ENCODE measurements at regions not wholly inside any gene's neighbourhood (a gene's known extent, or its start where the extent isn't known, plus 50 kb on each side); places are given as distances from the start of the nearest gene placed in this dataset.

DNA sequence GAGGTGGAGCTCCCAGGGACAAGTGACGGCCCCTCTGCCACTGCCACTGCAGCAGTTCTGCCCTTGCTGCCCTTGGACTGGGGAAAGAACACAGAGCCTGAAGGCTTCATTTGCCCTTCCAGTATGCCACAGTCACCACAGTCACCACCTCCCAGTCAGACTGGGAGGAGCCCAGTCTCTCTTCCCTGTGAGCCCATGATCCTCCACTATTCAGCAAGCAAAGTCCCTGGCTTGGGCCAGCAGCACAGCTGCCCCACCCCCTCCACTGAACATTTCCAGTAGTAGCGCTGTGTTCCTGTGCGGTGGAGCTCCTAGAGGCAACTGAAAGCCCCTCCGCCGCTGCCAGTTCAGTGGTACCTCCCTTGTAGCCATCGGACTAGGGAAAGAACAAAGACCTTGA, 329.4 kb downstream of the MAN2A1 start:
- no peak for TF ChIP-seq CTCF (IDR thresholded peaks at IDR 0.05; ENCODE audit: low read length)
- TF ChIP-seq EZH2 (IDR thresholded peaks at IDR 0.05; ENCODE audit: borderline replicate concordance, low read length): no peak
- Histone ChIP-seq H3K9me2 (ENCODE audit: low read depth, low read length) (no peaks in the 10 kb centered on the region), H3K36me3 (ENCODE audit: insufficient read depth, low read length) (peaks cover 10% of the 10 kb centered on the region), H3K4me1 (ENCODE audit: insufficient read depth, low read length, severe bottlenecking) (no peaks in the 10 kb centered on the region), H3K79me2 (ENCODE audit: insufficient read depth, low read length) (no peaks in the 10 kb centered on the region), H4K20me1 (ENCODE audit: insufficient read depth, low read length) (no peaks in the 10 kb centered on the region), H2AFZ (ENCODE audit: low read length) (no peak overlapping the region), H3K4me2 (ENCODE audit: low read length) (no peak overlapping the region), H3K27ac (ENCODE audit: low read depth, low read length, poor library complexity, severe bottlenecking) (no peak overlapping the region), H3K4me3 (ENCODE audit: low read depth, low read length, poor library complexity, severe bottlenecking) (no peak overlapping the region), H3K27me3 (ENCODE audit: insufficient read depth, low read length) (no peaks in the 10 kb centered on the region), H3K9me3 (ENCODE audit: low read length) (no peaks in the 10 kb centered on the region), H3K9ac (ENCODE audit: low read length) (no peak overlapping the region), H3F3A (ENCODE audit: insufficient read depth, low read length) (no peaks in the 10 kb centered on the region)

DNA sequence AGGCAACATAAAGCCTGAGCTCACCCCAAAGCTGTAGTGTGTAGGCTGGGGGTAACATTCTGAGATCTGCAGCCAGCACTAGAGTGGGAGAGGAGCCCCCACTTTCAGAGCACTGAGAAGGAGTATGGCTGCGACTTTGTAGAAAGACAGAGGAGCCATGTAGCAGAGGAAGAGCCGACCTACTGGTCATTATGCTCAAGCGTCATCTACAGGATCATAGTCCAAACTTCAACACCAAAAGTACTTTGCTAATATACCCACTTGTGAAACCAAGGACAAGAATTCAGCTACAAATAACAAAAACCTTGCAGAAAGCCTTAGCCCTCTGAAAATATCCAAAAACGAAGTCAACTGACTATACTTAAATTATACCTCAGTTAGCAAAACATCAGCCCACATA, 330.1 kb downstream of the MAN2A1 start:
- H3K4me3 ChIP-seq (ENCODE audit: low read depth, low read length, poor library complexity, severe bottlenecking): no peak overlapping the region
- H3K4me1 ChIP-seq (ENCODE audit: insufficient read depth, low read length, severe bottlenecking): no peaks in the 10 kb centered on the region
- no peaks in the 10 kb centered on the region for H4K20me1 ChIP-seq (ENCODE audit: insufficient read depth, low read length)
- H3K9ac ChIP-seq (ENCODE audit: low read length): no peak overlapping the region
- no peak overlapping the region for H2AFZ ChIP-seq (ENCODE audit: low read length)
- no peaks in the 10 kb centered on the region for H3K27me3 ChIP-seq (ENCODE audit: insufficient read depth, low read length)
- H3K27ac ChIP-seq (ENCODE audit: low read depth, low read length, poor library complexity, severe bottlenecking): no peak overlapping the region
- no peaks in the 10 kb centered on the region for H3K9me2 ChIP-seq (ENCODE audit: low read depth, low read length)
- H3K9me3 ChIP-seq (ENCODE audit: low read length): no peaks in the 10 kb centered on the region
- peaks cover 10% of the 10 kb centered on the region for H3K36me3 ChIP-seq (ENCODE audit: insufficient read depth, low read length)
- no peaks in the 10 kb centered on the region for H3K79me2 ChIP-seq (ENCODE audit: insufficient read depth, low read length)
- no peaks in the 10 kb centered on the region for H3F3A ChIP-seq (ENCODE audit: insufficient read depth, low read length)
- TF ChIP-seq CTCF (IDR thresholded peaks at IDR 0.05; ENCODE audit: low read length) (no peak), EZH2 (IDR thresholded peaks at IDR 0.05; ENCODE audit: borderline replicate concordance, low read length) (no peak)
- no peak overlapping the region for H3K4me2 ChIP-seq (ENCODE audit: low read length)

DNA sequence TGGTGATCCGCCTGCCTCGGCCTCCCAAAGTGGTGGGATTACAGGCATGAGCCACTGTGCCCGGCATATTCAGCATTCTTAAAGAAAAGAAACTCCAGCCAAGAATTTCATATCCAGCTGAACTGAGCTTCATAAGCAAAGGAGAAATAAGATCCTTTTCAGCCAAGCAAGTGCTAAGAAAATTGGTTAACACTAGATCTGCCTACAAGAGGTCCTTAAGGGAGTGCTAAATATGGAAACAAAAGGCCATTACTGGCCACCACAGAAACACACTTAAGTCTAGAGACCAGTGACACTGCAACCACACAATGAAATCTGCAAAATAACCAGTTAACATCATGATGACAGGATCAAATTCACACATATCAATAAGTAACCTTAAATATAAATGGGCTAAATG, 331.5 kb downstream of the MAN2A1 start:
- Histone ChIP-seq H2AFZ (ENCODE audit: low read length) (no peak overlapping the region), H3K9ac (ENCODE audit: low read length) (no peak overlapping the region), H3K9me3 (ENCODE audit: low read length) (no peaks in the 10 kb centered on the region), H3K4me3 (ENCODE audit: low read depth, low read length, poor library complexity, severe bottlenecking) (no peak overlapping the region), H3K4me1 (ENCODE audit: insufficient read depth, low read length, severe bottlenecking) (no peaks in the 10 kb centered on the region), H3K9me2 (ENCODE audit: low read depth, low read length) (no peaks in the 10 kb centered on the region), H3K79me2 (ENCODE audit: insufficient read depth, low read length) (no peaks in the 10 kb centered on the region), H3K4me2 (ENCODE audit: low read length) (no peak overlapping the region), H3K36me3 (ENCODE audit: insufficient read depth, low read length) (peaks cover 10% of the 10 kb centered on the region), H3K27me3 (ENCODE audit: insufficient read depth, low read length) (no peaks in the 10 kb centered on the region), H3K27ac (ENCODE audit: low read depth, low read length, poor library complexity, severe bottlenecking) (no peak overlapping the region), H4K20me1 (ENCODE audit: insufficient read depth, low read length) (no peaks in the 10 kb centered on the region), H3F3A (ENCODE audit: insufficient read depth, low read length) (no peaks in the 10 kb centered on the region)
- TF ChIP-seq EZH2 (IDR thresholded peaks at IDR 0.05; ENCODE audit: borderline replicate concordance, low read length) (no peak), CTCF (IDR thresholded peaks at IDR 0.05; ENCODE audit: low read length) (no peak)

Data from OCI-LY1 (cell line).